ENCODE measurements at regions not wholly inside any gene's neighbourhood (a gene's known extent, or its start where the extent isn't known, plus 50 kb on each side); places are given as distances from the start of the nearest gene placed in this dataset.

DNA sequence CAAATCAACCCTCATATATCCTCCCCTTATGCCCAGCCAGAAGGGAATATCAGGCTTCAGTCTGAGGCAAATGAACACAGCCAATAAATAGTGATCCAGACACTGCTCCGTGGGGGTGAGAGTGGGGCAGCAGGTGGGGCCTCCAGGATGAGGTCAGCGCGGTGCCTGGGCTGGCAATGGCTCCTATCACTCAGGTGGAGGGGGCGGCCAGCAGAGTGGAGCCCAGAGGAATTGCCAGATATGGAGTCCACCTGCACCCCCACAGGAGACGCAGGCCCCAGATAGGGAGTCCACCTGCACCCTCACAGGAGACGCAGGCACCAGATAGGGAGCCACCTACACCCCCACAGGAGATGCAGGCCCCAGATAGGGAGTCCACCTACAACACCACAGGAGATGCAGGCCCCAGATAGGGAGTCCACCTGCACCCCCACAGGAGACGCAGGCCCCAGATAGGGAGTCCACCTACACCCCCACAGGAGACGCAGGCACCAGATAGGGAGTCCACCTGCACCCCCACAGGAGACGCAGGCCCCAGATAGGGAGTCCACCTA, 78.0 kb upstream of the PPP2R2D start:
- TF ChIP-seq, protein P1, sequence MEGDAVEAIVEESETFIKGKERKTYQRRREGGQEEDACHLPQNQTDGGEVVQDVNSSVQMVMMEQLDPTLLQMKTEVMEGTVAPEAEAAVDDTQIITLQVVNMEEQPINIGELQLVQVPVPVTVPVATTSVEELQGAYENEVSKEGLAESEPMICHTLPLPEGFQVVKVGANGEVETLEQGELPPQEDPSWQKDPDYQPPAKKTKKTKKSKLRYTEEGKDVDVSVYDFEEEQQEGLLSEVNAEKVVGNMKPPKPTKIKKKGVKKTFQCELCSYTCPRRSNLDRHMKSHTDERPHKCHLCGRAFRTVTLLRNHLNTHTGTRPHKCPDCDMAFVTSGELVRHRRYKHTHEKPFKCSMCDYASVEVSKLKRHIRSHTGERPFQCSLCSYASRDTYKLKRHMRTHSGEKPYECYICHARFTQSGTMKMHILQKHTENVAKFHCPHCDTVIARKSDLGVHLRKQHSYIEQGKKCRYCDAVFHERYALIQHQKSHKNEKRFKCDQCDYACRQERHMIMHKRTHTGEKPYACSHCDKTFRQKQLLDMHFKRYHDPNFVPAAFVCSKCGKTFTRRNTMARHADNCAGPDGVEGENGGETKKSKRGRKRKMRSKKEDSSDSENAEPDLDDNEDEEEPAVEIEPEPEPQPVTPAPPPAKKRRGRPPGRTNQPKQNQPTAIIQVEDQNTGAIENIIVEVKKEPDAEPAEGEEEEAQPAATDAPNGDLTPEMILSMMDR (IDR thresholded peaks at IDR 0.05; ENCODE audit: low read depth, low read length, poor library complexity, severe bottlenecking), result no peak
- TF ChIP-seq EZH2phosphoT487 (IDR thresholded peaks at IDR 0.05; ENCODE audit: borderline replicate concordance, low read length), result no peak

All from DOHH2 (cell line).